H1 (cell line): ENCODE measurements at regions not wholly inside any gene's neighbourhood (a gene's known extent, or its start where the extent isn't known, plus 50 kb on each side); places are given as distances from the start of the nearest gene placed in this dataset.

Experiments
- CTCF ChIA-PET: fragments of 300-600 bp; sonication (Branson Sonifier 250); formaldehyde crosslinking; loops from one replicate; lab custom pipeline; 2021; ENCODE audit not compliant: partially characterized antibody; lab: Charles Lee
- POLR2A ChIA-PET: fragments of 300-600 bp; sonication (Branson Sonifier 250); formaldehyde crosslinking; loops from one replicate; lab custom pipeline; 2021; ENCODE audit warnings: inconsistent platforms; ENCODE audit not compliant: partially characterized antibody; lab: Charles Lee
- DNase-seq, 2 experiments: peaks; one replicate each; pipeline versions ENCODE4 v3.0.0 to v3.0.0-alpha.2; 2010 to 2022; ENCODE audit warnings: low spot score in 2 of 2, low read depth in 1 of 2, mixed read lengths in 1 of 2
- FAIRE-seq: peaks from 2 replicates; lab custom pipeline; 2011; peaks lifted over from hg19 to GRCh38; lab: Jason Lieb, UNC
- H2AFZ ChIP-seq: 2 replicates; pipeline ENCODE4 v1.8.1; 2012; ENCODE audit warnings: low read length, inconsistent platforms
- H2AK5ac ChIP-seq: 2 replicates; pipeline ENCODE4 v1.6.1; 2013; ENCODE audit warnings: low read depth, low read length
- H2BK120ac ChIP-seq: replicated peaks from 2 replicates; pipeline ENCODE3; 2013; ENCODE audit warnings: low read depth, low read length, inconsistent platforms
- H2BK12ac ChIP-seq: 2 replicates; pipeline ENCODE4 v1.6.1; 2013; ENCODE audit warnings: low read depth, low read length
- H2BK15ac ChIP-seq: 2 replicates; pipeline ENCODE4 v1.6.1; 2013; ENCODE audit warnings: low read length
- H2BK20ac ChIP-seq: 2 replicates; pipeline ENCODE4 v1.6.1; 2013; ENCODE audit warnings: low read length
- H2BK5ac ChIP-seq: 2 replicates; pipeline ENCODE4 v1.6.1; 2013; ENCODE audit warnings: low read depth, low read length
- H3K14ac ChIP-seq: 2 replicates; pipeline ENCODE4 v1.6.1; 2013; ENCODE audit warnings: inconsistent platforms; ENCODE audit not compliant: insufficient read length
- H3K18ac ChIP-seq: 2 replicates; pipeline ENCODE4 v1.6.1; 2013; ENCODE audit warnings: low read length; ENCODE audit errors: extremely low read depth
- H3K23ac ChIP-seq: 2 replicates; pipeline ENCODE4 v1.6.1; 2013; ENCODE audit warnings: inconsistent platforms; ENCODE audit not compliant: insufficient read length
- H3K23me2 ChIP-seq: 2 replicates; pipeline ENCODE4 v1.6.1; 2013; ENCODE audit warnings: low read depth, low read length
- H3K27ac ChIP-seq: 2 replicates; pipeline ENCODE4 v1.6.1; 2011; ENCODE audit warnings: low read depth, low read length, inconsistent platforms
- H3K27me3 ChIP-seq, 4 experiments: replicated peaks in 1 of 4; 1 replicate in 1 of 4; 2 replicates in 3 of 4; pipeline versions ENCODE4 v1.6.1 to v1.8.1; 2011 to 2013; ENCODE audit warnings: low read length in 3 of 4, mild to moderate bottlenecking in 3 of 4, inconsistent platforms in 2 of 4, mixed read lengths in 2 of 4, moderate library complexity in 1 of 4; ENCODE audit not compliant: control insufficient read depth in 3 of 4, insufficient read depth in 3 of 4; ENCODE audit errors: extremely low read depth in 1 of 4
- H3K36me3 ChIP-seq, 4 experiments: 2 replicates each; pipeline versions ENCODE4 v1.6.1 to v1.8.1; 2011 to 2013; ENCODE audit warnings: mild to moderate bottlenecking in 4 of 4, low read length in 3 of 4, moderate library complexity in 2 of 4, control low read depth in 1 of 4, inconsistent platforms in 1 of 4; ENCODE audit not compliant: insufficient read depth in 4 of 4, control insufficient read depth in 2 of 4
- H3K4ac ChIP-seq: replicated peaks from 2 replicates; pipeline ENCODE3; 2013; ENCODE audit warnings: low read length, low read depth, mixed read lengths, inconsistent platforms; ENCODE audit not compliant: insufficient read length
- H3K4me1 ChIP-seq, 4 experiments: replicated peaks in 1 of 4; 1 replicate in 1 of 4; 2 replicates in 3 of 4; pipeline versions ENCODE4 v1.6.1 to v1.8.1; 2011 to 2013; ENCODE audit warnings: low read length in 3 of 4, inconsistent platforms in 2 of 4, mixed read lengths in 1 of 4; ENCODE audit not compliant: insufficient read depth in 4 of 4, control insufficient read depth in 3 of 4
- H3K4me2 ChIP-seq, 2 experiments: 2 replicates each; pipeline versions ENCODE4 v1.6.1 to v1.8.1; 2011 to 2013; ENCODE audit warnings: low read depth in 2 of 2, low read length in 2 of 2, control low read depth in 1 of 2, inconsistent platforms in 1 of 2, mild to moderate bottlenecking in 1 of 2; ENCODE audit not compliant: insufficient read depth in 1 of 2
- H3K4me3 ChIP-seq, 4 experiments: fragments of 200-600, 300-600 bp in 1 of 4; sonication (generic), shearing (Covaris generic), sonication (Bioruptor Twin) in 1 of 4; 2 replicates each; pipeline versions ENCODE4 v1.5.1 to v1.8.1; 2011 to 2016; ENCODE audit warnings: low read length in 4 of 4, low read depth in 3 of 4, control low read depth in 2 of 4, inconsistent platforms in 2 of 4, mild to moderate bottlenecking in 2 of 4, mixed read lengths in 1 of 4, moderate library complexity in 1 of 4; ENCODE audit not compliant: insufficient read depth in 2 of 4; ENCODE audit errors: extremely low read depth in 1 of 4
- H3K56ac ChIP-seq: replicated peaks from 2 replicates; pipeline ENCODE3; 2013; ENCODE audit warnings: low read depth, mild to moderate bottlenecking, mixed read lengths, low read length, inconsistent platforms; ENCODE audit not compliant: insufficient read length
- H3K79me1 ChIP-seq: 2 replicates; pipeline ENCODE4 v1.6.1; 2013; ENCODE audit warnings: low read depth, low read length, control low read depth
- H3K79me2 ChIP-seq, 2 experiments: 2 replicates each; pipeline versions ENCODE4 v1.6.1 to v1.8.1; 2012 to 2013; ENCODE audit warnings: low read length in 2 of 2, mild to moderate bottlenecking in 2 of 2, inconsistent platforms in 1 of 2; ENCODE audit not compliant: insufficient read depth in 2 of 2, control insufficient read depth in 1 of 2
- H3K9ac ChIP-seq, 4 experiments: replicated peaks in 1 of 4; 1 replicate in 1 of 4; 2 replicates in 3 of 4; pipeline versions ENCODE4 v1.6.1 to v1.8.1; 2011 to 2013; ENCODE audit warnings: low read depth in 3 of 4, low read length in 3 of 4, control low read depth in 2 of 4, mild to moderate bottlenecking in 2 of 4, moderate library complexity in 2 of 4, inconsistent platforms in 1 of 4; ENCODE audit errors: extremely low read depth in 1 of 4
- H3K9me3 ChIP-seq, 2 experiments: 2 replicates each; pipeline versions ENCODE4 v1.6.1 to v1.8.1; 2012 to 2013; ENCODE audit warnings: mild to moderate bottlenecking in 2 of 2, moderate library complexity in 2 of 2, control low read depth in 1 of 2, inconsistent platforms in 1 of 2, low read depth in 1 of 2, low read length in 1 of 2, mixed read lengths in 1 of 2; ENCODE audit not compliant: insufficient read depth in 2 of 2
- H4K20me1 ChIP-seq, 2 experiments: replicated peaks in 1 of 2; 2 replicates each; pipeline versions ENCODE3 to v1.8.1; 2011 to 2013; ENCODE audit warnings: inconsistent platforms in 2 of 2, low read length in 2 of 2, mild to moderate bottlenecking in 1 of 2; ENCODE audit not compliant: insufficient read depth in 2 of 2, control insufficient read depth in 1 of 2
- H4K5ac ChIP-seq: 2 replicates; pipeline ENCODE4 v1.6.1; 2013; ENCODE audit warnings: low read length, low read depth, mixed read lengths, inconsistent platforms; ENCODE audit not compliant: insufficient read length
- H4K8ac ChIP-seq: 2 replicates; pipeline ENCODE4 v1.8.0; 2013; ENCODE audit warnings: mild to moderate bottlenecking, moderate library complexity, low read length, inconsistent platforms; ENCODE audit not compliant: insufficient read depth; ENCODE audit errors: extremely low read depth
- H4K91ac ChIP-seq: replicated peaks from 2 replicates; pipeline ENCODE3; 2013; ENCODE audit warnings: low read length, mixed read lengths, inconsistent platforms; ENCODE audit not compliant: insufficient read length
- ATF2 ChIP-seq: IDR thresholded peaks from 2 replicates; pipeline ENCODE4 v1.6.1; 2012; ENCODE audit warnings: low read length, inconsistent platforms
- ATF3 ChIP-seq: IDR thresholded peaks from 2 replicates; pipeline ENCODE4 v1.6.1; 2011; ENCODE audit warnings: low read depth, mild to moderate bottlenecking, low read length; ENCODE audit not compliant: insufficient read depth
- GABPA ChIP-seq: IDR thresholded peaks from 2 replicates; pipeline ENCODE4 v1.6.1; 2011; ENCODE audit warnings: mild to moderate bottlenecking, low read length, moderate library complexity, borderline replicate concordance; ENCODE audit not compliant: insufficient read depth
- KDM4A ChIP-seq: IDR thresholded peaks from one replicate; pipeline ENCODE4 v1.7.1; 2012; ENCODE audit warnings: low read depth, mild to moderate bottlenecking, moderate library complexity, low read length, inconsistent platforms; ENCODE audit not compliant: severe bottlenecking
- MAFK ChIP-seq: IDR thresholded peaks from 2 replicates; pipeline ENCODE4 v1.6.1; 2012; ENCODE audit warnings: low read depth, mild to moderate bottlenecking, improper control_type of control experiment, low read length
- NRF1 ChIP-seq: IDR thresholded peaks from 2 replicates; pipeline ENCODE4 v1.6.1; 2011; ENCODE audit warnings: mild to moderate bottlenecking, low read depth, low read length, improper control_type of control experiment
- SIX5 ChIP-seq: IDR thresholded peaks from 2 replicates; pipeline ENCODE4 v1.6.1; 2011; ENCODE audit warnings: mild to moderate bottlenecking, low read depth, low read length
- SP1 ChIP-seq: IDR thresholded peaks from 2 replicates; pipeline ENCODE4 v1.6.1; 2011; ENCODE audit warnings: low read depth, low read length
- SP2 ChIP-seq: IDR thresholded peaks from 2 replicates; pipeline ENCODE4 v1.6.1; 2012; ENCODE audit warnings: mild to moderate bottlenecking, low read length, inconsistent platforms
- SRF ChIP-seq: IDR thresholded peaks from 2 replicates; pipeline ENCODE4 v1.6.1; 2011; ENCODE audit warnings: mild to moderate bottlenecking, low read depth, low read length, moderate library complexity
- TEAD4 ChIP-seq: IDR thresholded peaks from 2 replicates; pipeline ENCODE4 v1.6.1; 2012; ENCODE audit warnings: low read depth, low read length, inconsistent platforms, mixed read lengths
- USF2 ChIP-seq: IDR thresholded peaks from 2 replicates; pipeline ENCODE4 v1.6.1; 2011; ENCODE audit warnings: low read length, improper control_type of control experiment
- WGBS, 2 experiments: shearing (Covaris generic) in 1 of 2; methylation state at CpG; one replicate each; pipeline versions ENCODE4 v1.1.6 to v1.1.7; 2013 to 2015; ENCODE audit warnings: low lambda C conversion rate in 2 of 2, mixed read lengths in 2 of 2, inconsistent platforms in 1 of 2, low coverage in 1 of 2, missing lambda C conversion rate in 1 of 2; ENCODE audit not compliant: insufficient replicate concordance in 2 of 2, insufficient coverage in 1 of 2, insufficient read length in 1 of 2; ENCODE audit errors: extremely low coverage in 1 of 2, missing lambda C conversion rate in 1 of 2; 5-methylcytosine and 5-hydroxymethylcytosine counted together

GRCh38 chr15:62922514-62922913, 120.0 kb upstream of the TPM1 start:
- Histone ChIP-seq H3K27ac (no peak overlapping the region), H2BK20ac (no peak overlapping the region), H2AK5ac (no peak overlapping the region), H4K91ac (no peak overlapping the region), H3K9me3 (no peaks in the 10 kb centered on the region), H3K18ac (no peak overlapping the region), H2BK5ac (no peak overlapping the region), H3K23ac (no peak overlapping the region), H4K8ac (no peak overlapping the region), H3K4me2 (no peak overlapping the region), H3K14ac (no peak overlapping the region), H3K56ac (no peak overlapping the region), H3K36me3 (no peaks in the 10 kb centered on the region), H3K4me3 (no peak overlapping the region), H2AFZ (no peak overlapping the region), H3K79me1 (no peaks in the 10 kb centered on the region), H4K20me1 (no peaks in the 10 kb centered on the region), H3K4ac (no peak overlapping the region), H3K23me2 (no peaks in the 10 kb centered on the region), H3K27me3 (no peaks in the 10 kb centered on the region), H3K9ac (no peak overlapping the region), H4K5ac (no peak overlapping the region), H2BK120ac (no peak overlapping the region), H3K4me1 (no peaks in the 10 kb centered on the region), H2BK15ac (no peak overlapping the region), H3K79me2 (no peaks in the 10 kb centered on the region), H2BK12ac (no peak overlapping the region)
- no peak for FAIRE-seq
- POLR2A ChIA-PET = no interaction called here
- WGBS, 2 experiments = 86% methylated on average over 3 of the region's 3 CpGs; no CpG with 5 or more reads in 1 of the 2 experiments
- CTCF ChIA-PET = interaction anchor here (1.0 kb wide), 1 partner anchor 397 kb away, joined by 3 read pairs; no protein-coding TSS in a partner anchor
- no peak for DNase-seq
- TF ChIP-seq SP2 = no peak
- no peak for TF ChIP-seq MAFK
- no peak for TF ChIP-seq KDM4A
- TF ChIP-seq ATF2 = no peak
- no peak for TF ChIP-seq NRF1
- no peak for TF ChIP-seq GABPA
- TF ChIP-seq USF2 = no peak
- TF ChIP-seq SP1 = no peak
- no peak for TF ChIP-seq TEAD4
- TF ChIP-seq SRF = no peak
- TF ChIP-seq ATF3 = no peak
- no peak for TF ChIP-seq SIX5
